GM18499 (cell line): ENCODE measurements at regions not wholly inside any gene's neighbourhood (a gene's known extent, or its start where the extent isn't known, plus 50 kb on each side); places are given as distances from the start of the nearest gene placed in this dataset.
"Not testable (repeated sequence)": the region's sequence is repeated elsewhere in the genome, so short reads cannot be mapped to it uniquely, and the experiment has no call there.

Experiments used
- ATAC-seq: cut with Tn5 transposase; IDR thresholded peaks from one replicate; pipeline ENCODE4 v1.9.1; 2021; ENCODE audit warnings: moderate number of reproducible peaks; ENCODE audit not compliant: insufficient read depth, unreplicated experiment

DNA sequence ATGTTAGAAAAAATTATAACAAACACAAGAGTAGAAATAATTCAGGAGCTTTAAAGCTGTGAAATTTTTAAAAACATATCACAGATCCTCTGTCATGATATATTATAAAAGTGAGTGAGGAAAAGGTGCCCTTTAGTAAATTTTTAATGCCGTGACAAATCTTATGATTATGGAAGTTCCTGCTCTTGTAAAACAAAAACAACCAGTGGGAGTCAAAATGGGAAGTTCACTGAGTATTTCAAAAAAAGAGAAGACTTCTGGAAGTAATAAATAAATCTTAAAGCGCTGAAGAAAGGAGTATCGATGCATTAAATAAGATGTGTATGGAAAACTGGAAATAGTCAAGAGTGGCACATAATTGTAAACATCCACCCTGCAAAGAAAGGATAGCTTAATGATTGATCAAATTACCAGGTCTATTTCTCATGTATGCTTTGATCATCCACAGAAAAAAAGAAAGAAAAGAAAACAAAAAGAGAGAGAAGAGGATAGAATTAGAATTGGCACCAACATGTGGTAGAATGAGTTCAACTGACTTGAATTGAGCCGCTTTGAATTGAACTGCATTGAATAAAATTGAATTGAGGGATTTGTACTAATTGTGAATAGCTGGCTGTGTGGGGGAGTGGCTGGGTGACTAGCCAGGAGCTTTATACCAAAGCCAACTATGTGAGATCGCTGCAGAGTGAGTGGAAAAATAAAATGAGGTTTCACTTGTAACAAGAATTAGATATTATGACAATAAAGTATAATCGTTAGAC, 647.6 kb upstream of the SPRY2 start:
- ATAC-seq: no peak

DNA sequence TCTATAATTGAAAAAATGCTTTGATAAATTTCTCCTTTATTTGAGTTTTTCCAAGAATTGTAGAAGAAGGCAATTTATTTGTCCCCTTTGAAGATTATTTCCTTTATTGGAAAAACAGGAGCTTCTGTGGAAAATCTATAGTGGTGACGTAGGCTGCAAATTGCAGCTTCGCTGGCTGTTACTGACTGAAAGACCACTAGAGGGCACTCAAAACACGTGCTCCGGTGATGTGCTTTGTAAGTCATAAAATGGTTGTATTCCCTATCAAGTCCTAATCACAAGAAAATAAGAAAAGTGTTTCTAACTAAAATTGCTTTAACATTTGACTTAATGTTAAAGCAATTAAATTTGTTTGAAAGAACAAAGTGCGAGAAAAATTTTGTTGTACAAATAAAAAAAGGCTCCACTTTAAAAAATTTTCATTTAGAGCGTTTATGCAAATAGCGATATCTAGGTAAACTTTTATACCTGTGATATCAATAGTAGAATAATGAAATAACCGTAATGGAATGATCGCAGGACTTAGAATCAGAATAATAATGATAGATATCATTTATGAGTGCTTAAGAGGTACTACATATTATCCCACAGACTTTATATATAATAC, 638.2 kb upstream of the SPRY2 start:
- peak; percentile 91 for ATAC-seq

- no peak for ATAC-seq
These were observed 636.2 kb upstream of the SPRY2 start for GRCh38 chr13:80977168-80977567.

DNA sequence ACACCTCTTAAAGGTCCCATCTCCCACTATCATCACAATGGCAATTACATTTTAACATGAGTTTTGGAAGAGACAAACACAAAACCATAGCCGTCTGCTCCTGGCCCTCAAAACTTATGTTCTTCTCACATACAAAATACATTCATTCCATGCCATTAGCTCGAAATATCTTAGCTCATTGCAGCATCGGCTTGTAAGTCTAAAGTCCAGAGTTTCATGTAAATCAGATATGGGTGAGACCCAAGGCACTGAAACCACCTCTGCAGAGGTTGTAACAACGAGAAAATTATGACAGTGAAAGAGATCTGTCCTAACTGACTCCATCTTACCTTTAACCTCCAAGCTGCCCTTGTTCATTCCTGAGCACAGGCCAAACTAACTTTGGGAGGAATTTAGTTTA, 635.0 kb upstream of the SPRY2 start:
- no peak for ATAC-seq

GRCh38 chr13:80973721-80974120, 632.8 kb upstream of the SPRY2 start:
- ATAC-seq: no peak

- ATAC-seq: no peak
These were observed 632.0 kb upstream of the SPRY2 start for GRCh38 chr13:80972857-80973478.

- no peak for ATAC-seq
These were observed 624.2 kb upstream of the SPRY2 start for GRCh38 chr13:80965097-80965496.

GRCh38 chr13:80962855-80963254, 621.9 kb upstream of the SPRY2 start:
- no peak for ATAC-seq

GRCh38 chr13:80962173-80962572, 621.2 kb upstream of the SPRY2 start:
- ATAC-seq: no peak

DNA sequence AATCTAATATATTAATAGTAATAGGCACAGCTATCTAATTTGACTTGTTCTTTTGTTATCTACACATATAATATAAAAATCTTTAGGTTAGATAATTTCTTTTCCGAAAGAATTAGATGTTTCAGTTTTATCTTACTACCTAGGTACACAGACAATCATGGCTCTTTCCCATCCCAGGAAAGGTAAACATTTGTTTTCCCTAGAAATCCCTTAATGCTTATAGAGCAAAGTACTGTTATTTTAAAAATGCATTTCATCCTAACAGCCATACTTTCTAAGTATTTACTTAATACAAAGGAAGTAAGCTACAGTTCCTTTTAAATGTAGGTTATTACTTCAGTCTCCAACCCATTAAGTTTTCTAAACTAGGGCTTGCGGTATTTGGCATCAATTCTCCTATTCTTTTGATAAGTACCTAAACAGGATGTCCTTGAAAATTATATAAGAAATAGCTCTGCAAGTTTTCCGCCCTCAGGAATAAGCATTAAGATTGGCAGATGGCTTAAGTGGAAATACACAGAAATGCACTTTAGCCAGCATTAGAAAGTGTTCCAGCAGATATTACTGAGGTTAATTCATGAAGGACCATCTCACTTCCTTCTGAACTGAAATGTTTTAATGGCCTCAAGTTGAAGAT, 616.2 kb upstream of the SPRY2 start:
- ATAC-seq: no peak

GRCh38 chr13:80955501-80955900, 614.6 kb upstream of the SPRY2 start:
- no peak for ATAC-seq

DNA sequence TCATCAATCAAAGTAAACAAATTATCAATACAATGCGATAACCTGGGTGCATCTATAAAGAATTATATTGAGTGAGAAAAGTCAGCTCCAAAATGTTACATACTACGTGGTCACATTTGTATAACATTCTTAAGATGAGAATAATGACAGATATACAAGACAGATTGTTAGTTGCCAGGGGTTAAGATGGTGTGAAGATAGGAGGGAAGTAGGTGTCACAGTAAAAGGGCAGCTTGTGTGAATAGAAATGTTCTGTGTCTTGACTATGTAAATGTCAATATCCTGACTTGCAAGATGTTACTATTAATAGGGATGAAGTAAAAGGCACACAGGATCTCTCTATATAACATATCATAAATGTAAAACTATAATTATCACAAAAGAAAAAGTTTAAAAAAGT, 611.2 kb upstream of the SPRY2 start:
- ATAC-seq: no peak

GRCh38 chr13:80946008-80946802, 605.3 kb upstream of the SPRY2 start:
- ATAC-seq: no peak

DNA sequence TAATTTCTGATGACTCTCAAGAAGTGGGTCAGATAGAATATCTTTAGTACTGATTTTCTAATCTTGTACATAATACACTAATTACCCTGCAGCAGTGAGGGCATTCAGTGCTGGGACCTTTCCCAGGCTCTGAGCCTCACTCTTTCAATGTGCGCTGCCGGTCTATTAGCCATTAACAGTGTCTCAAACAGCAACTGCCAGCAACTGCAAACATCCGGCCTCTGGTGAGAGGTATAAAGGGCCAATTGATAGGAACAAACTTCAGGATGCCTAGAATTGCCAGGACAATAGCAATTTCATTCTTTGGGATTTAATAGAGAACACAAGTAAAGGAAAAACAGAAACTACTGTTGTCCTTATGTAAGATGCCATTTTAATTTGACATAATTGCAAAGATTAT, 604.4 kb upstream of the SPRY2 start:
- ATAC-seq: no peak

GRCh38 chr13:80939581-80939980, 598.7 kb upstream of the SPRY2 start:
- no peak for ATAC-seq

DNA sequence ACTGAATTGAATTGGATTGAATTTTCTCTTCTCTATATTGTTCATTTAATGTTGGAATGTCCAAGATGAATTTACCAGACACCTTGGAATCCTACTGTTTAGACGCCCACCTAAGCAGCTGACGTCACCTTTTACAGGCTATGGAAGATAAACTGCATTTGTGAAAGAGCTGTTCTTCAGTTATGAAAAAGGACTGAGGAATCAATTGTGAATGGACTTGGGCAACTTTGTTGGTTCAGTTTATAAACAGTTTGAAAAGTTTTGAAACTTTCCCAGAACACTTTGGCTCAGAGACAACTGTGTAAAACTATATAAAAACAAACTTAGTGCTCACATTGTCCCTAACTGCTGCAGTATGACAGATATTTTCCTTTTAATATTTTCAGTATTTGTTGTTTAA, 590.8 kb upstream of the SPRY2 start:
- ATAC-seq: no peak

- ATAC-seq: no peak
These were observed 590.2 kb upstream of the SPRY2 start for GRCh38 chr13:80931118-80931517.

GRCh38 chr13:80928241-80928640, 587.3 kb upstream of the SPRY2 start:
- ATAC-seq: no peak

- ATAC-seq: not testable (repeated sequence)
These were observed 585.1 kb upstream of the SPRY2 start for GRCh38 chr13:80926024-80926423.

GRCh38 chr13:80924596-80924995, 583.7 kb upstream of the SPRY2 start:
- no peak for ATAC-seq
